Stimulated activated memory B cell treated with anti-CD40 and anti-IgM and Interleukin-4, amounts not matched to agents 10 μg/mL and 1 μg/mL and 100 μg/mL, for 72 hours (primary cell): ENCODE measurements at regions not wholly inside any gene's neighbourhood (a gene's known extent, or its start where the extent isn't known, plus 50 kb on each side); places are given as distances from the start of the nearest gene placed in this dataset.

Experiments
- ATAC-seq: fragments of 150-1000 bp; cut with Tn5 transposase; 2 replicates; pipeline ENCODE4 v1.10.0; 2021
- H3K27ac Mint-ChIP-seq: one replicate; pipeline ENCODE4 v1.8.0; 2022; ENCODE audit warnings: mild to moderate bottlenecking, mixed read lengths
- H3K27me3 Mint-ChIP-seq: one replicate; pipeline ENCODE4 v1.8.0; 2022; ENCODE audit warnings: mixed read lengths
- H3K36me3 Mint-ChIP-seq: one replicate; pipeline ENCODE4 v1.8.0; 2022; ENCODE audit warnings: mixed read lengths
- H3K4me1 Mint-ChIP-seq: one replicate; pipeline ENCODE4 v1.8.0; 2022; ENCODE audit warnings: mixed read lengths
- H3K4me3 Mint-ChIP-seq: one replicate; pipeline ENCODE4 v1.8.0; 2022; ENCODE audit warnings: mild to moderate bottlenecking, moderate library complexity, mixed read lengths
- H3K9me3 Mint-ChIP-seq: one replicate; pipeline ENCODE4 v1.8.0; 2022; ENCODE audit warnings: mixed read lengths

DNA sequence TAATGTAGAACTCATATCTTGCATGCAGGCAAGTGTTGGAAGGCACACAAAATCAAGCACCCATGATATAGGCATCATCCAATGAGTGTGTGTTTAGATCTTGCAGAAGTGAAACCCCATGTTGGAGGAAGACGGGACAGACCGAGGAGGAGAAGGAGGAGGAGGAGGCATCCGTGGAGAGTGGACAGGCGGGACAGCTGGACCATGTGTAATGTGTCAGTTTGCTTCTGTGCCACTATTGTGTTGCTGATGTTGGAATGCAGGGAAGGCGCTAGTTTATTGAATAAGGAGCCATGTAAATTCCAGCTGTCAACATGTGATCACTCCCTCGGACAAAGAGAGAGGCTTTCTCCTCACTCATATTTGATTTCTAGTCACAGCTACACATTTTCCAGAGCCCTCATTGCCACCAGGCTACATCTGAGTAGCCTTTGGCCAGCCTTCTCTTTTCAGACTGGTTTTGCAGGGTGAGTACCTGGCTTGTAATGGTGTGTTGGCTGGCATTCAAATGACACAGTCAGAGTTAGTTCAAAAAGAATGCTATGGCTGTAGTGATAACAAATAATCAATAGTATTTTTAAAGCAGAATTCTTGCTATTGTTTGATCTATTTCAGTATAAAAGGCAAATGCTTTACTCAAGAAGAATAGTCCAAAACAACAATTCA lies 1037.6 kb upstream of the NR2F2 start:
- no peak overlapping the region for H3K27ac Mint-ChIP-seq
- H3K4me1 Mint-ChIP-seq, result no peaks in the 10 kb centered on the region
- ATAC-seq, result no peak

DNA sequence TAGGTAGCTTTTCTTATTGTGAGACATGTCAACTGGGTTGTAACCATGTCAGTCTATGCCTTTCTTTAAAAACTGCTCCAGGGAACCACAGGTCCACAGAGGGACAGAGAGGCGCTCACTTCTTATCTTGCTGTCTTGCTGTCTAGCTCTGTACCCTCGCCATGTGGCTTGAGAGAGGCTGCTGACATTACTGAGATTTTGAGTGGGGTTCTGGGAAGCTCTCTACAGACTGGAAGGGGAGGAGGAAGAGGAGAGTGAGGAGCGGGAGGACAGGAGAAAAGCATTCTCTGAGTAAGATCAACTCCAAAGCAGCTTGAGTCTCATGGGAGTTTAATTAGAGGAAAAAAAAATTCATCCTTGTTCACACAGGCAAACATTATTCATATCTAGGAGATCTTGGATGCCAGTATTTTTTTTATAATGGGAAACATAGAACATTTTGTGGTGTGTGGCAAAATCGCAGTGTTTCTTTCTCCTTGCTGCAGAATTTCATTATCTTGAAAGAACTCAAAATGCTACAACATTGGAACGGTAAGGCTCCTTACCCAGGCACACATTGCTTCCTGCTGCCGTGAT lies 1037.0 kb upstream of the NR2F2 start:
- Mint-ChIP-seq H3K36me3 (no peaks in the 10 kb centered on the region), H3K4me1 (no peaks in the 10 kb centered on the region), H3K9me3 (no peaks in the 10 kb centered on the region), H3K27ac (no peak overlapping the region), H3K4me3 (no peak overlapping the region), H3K27me3 (no peaks in the 10 kb centered on the region)
- no peak for ATAC-seq

More for the DNA sequence above, 1037.6 kb upstream of the NR2F2 start:
- Mint-ChIP-seq H3K27me3 (peaks cover 3% of the 10 kb centered on the region), H3K4me3 (no peak overlapping the region), H3K36me3 (no peaks in the 10 kb centered on the region), H3K9me3 (no peaks in the 10 kb centered on the region)

DNA sequence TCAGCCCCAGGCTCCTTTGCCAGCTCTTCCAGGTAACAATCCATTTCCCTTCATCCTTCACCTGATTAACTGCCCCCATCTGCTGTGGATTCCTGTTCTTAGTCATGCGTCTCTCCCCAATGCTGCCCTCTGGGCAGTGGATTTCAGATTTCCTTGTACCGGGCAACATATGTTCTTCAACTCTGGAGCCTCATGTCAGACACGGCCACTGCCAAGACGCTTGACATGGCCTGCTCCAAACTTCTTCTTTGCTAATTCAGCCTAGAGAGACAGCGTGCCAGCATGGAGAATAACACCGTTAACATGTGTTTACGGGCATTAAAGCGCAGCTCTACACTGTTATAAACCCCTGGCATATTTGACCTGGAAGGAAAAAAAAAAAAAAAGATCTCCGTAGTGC lies 1035.1 kb upstream of the NR2F2 start:
- Mint-ChIP-seq H3K27me3 (no peaks in the 10 kb centered on the region), H3K27ac (no peak overlapping the region), H3K4me1 (no peaks in the 10 kb centered on the region), H3K4me3 (no peak overlapping the region), H3K36me3 (no peaks in the 10 kb centered on the region), H3K9me3 (no peaks in the 10 kb centered on the region)
- no peak for ATAC-seq

DNA sequence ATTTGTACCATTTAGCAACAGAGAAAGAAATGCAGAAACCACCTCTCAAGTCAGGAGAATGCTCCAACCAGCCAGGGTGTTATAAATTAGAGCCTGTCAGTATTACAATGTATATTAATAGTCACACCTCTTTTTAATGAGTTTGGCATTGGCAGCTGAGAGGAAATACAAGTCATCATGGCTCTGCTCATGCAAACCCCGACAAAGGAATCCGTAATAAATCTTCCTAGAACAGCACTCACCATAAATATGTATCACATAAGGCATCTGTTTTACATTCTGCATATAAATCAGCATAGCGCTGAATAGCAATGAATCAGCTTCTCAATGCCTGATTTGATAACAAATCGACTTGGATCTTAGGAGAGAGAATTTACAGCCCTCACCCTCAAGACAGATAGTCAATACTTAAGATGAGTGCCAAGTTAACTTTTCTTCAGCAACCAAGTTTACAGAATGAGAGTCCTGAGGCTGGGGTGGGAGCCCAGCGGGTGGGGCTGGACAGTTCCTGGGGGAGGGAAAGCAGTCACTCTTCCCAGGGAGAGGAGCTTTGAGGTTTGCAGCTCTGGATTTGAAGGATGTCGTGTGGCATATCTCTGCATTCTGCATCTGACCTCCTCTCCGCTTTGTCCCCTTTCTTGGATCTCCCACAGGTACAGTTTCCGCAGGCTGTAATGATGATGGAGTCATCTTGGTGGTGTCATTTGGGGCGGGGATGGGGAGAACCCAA lies 1034.4 kb upstream of the NR2F2 start:
- Mint-ChIP-seq H3K4me3 (no peak overlapping the region), H3K9me3 (no peaks in the 10 kb centered on the region), H3K27me3 (no peaks in the 10 kb centered on the region), H3K27ac (no peak overlapping the region), H3K36me3 (no peaks in the 10 kb centered on the region), H3K4me1 (no peaks in the 10 kb centered on the region)
- no peak for ATAC-seq

DNA sequence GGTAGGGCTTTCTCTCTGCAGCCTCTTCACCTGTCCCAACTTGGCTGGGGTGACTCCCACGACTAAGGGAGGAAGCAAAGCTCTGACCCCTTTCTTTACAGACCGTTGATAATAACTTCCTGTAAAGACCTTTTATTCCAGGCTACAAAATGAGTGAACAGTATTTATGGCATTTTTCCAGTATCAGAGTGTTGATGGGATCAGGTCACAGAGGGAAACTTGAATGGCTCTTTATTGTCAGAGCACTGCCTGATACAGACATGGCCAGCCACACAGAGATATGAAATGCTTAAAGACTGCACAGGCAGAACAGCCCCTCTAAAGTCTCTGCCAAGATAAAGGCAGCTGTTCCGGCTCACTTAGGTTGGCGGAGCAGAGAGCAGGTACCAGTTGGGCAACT lies 1033.9 kb upstream of the NR2F2 start:
- ATAC-seq, result no peak
- H3K27me3 Mint-ChIP-seq, result no peaks in the 10 kb centered on the region
- no peaks in the 10 kb centered on the region for H3K36me3 Mint-ChIP-seq
- no peak overlapping the region for H3K4me3 Mint-ChIP-seq
- no peak overlapping the region for H3K27ac Mint-ChIP-seq
- H3K9me3 Mint-ChIP-seq, result peaks cover 3% of the 10 kb centered on the region
- H3K4me1 Mint-ChIP-seq, result no peaks in the 10 kb centered on the region

DNA sequence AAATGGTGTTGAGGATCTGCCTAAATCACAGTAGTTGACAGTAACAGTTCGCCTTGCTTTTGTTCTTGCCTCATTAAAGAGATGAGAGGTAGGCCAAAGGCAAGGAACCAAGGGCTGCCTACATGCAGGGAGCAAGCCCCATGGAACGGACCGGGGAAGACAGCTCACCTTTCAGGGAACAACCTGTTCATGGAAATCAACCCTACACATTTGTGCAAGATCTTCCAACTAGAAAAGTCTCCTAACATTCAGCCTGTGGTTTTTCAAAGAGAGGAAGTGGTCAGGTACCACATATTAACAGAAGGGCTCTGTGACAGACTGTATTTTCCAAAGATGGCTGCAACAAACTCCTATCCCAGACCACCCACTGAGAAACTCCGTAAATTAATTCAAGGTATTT lies 1031.8 kb upstream of the NR2F2 start:
- ATAC-seq, result no peak

DNA sequence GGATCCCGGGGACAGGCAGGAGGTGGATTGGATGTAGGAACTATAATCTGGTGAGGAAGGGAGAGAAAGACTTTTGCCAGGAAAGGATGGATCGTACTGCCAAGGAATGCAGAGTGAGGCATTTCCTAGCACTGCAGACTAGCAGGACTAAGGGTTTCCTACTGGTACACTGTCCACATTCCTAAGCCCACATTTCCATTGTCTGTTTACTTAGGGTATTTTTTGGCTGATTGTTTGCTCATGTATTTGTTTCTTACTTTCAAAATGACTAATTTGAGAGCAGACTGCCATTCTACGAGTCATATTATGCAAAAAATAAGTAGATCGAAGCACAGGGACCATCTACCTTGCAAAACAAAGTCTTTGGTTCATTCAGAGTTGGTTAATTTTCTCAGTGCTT lies 1029.5 kb upstream of the NR2F2 start:
- no peak for ATAC-seq
- H3K9me3 Mint-ChIP-seq, result peaks cover 3% of the 10 kb centered on the region
- H3K27me3 Mint-ChIP-seq, result no peaks in the 10 kb centered on the region
- H3K4me3 Mint-ChIP-seq, result no peak overlapping the region
- H3K36me3 Mint-ChIP-seq, result no peaks in the 10 kb centered on the region
- H3K4me1 Mint-ChIP-seq, result no peaks in the 10 kb centered on the region
- H3K27ac Mint-ChIP-seq, result no peak overlapping the region

More for the DNA sequence above, 1031.8 kb upstream of the NR2F2 start:
- Mint-ChIP-seq H3K4me1 (no peaks in the 10 kb centered on the region), H3K36me3 (no peaks in the 10 kb centered on the region), H3K9me3 (peaks cover 3% of the 10 kb centered on the region), H3K4me3 (no peak overlapping the region), H3K27ac (no peak overlapping the region), H3K27me3 (no peaks in the 10 kb centered on the region)

DNA sequence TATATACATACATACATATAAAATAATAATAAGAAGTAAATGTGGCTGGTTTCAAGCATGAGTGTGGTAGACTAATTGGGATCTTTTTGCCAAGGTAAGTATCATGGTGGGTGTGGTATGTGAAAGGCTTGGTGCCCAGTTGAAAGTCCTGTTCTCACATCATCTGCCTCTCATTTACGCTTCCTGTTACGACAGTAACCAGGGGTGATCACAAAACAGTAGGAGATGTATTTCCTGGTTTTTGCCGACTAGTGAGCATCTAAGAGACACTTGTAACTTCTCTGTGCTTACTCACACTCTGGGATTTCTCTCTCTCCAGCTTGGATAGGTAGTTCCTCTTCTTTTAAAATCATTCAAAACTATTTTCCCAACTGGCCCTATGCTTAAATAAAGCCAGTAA lies 1028.3 kb upstream of the NR2F2 start:
- Mint-ChIP-seq H3K4me3 (no peak overlapping the region), H3K9me3 (peaks cover 3% of the 10 kb centered on the region), H3K4me1 (no peaks in the 10 kb centered on the region), H3K27me3 (no peaks in the 10 kb centered on the region), H3K36me3 (no peaks in the 10 kb centered on the region), H3K27ac (no peak overlapping the region)
- ATAC-seq, result no peak

DNA sequence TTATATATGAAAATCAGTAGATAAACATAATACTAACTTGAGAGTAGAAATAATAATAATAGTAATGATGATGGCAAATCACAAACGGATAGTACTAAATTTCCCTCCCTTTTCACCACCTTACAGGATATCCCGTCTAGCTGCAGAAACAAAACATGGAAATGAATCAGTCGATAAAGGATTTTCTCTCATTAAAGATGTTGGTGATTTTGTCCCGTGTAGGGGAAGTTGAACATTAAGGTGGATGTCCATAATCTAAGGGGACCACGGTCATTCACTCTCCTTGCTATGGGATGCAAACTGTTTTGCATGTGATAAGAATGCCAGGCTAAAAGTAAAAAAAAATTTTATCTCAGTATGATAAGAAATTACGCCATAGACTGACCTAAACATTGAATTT lies 1027.7 kb upstream of the NR2F2 start:
- Mint-ChIP-seq H3K36me3 (no peaks in the 10 kb centered on the region), H3K27ac (no peak overlapping the region), H3K4me3 (no peak overlapping the region), H3K4me1 (no peaks in the 10 kb centered on the region), H3K27me3 (no peaks in the 10 kb centered on the region), H3K9me3 (peaks cover 3% of the 10 kb centered on the region)
- ATAC-seq, result no peak

DNA sequence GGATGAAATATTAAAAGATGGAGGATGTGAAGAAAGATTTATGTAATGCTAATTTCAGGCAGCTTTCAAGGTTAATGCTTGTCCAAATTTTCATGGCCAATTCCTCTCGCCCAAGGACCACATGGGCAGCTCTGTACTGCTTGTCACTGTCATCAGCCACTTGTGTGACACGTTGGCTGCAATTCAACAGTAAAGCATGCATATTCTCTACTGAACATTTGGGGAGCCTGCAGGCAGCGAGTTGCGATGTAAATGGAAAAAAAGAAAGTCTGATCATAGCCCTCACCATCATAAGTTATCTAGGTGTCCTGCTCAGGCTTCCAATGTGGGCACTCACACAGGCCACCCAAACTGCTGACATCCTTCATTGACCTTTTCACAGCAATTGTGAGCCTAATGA lies 1026.8 kb upstream of the NR2F2 start:
- H3K27me3 Mint-ChIP-seq, result no peaks in the 10 kb centered on the region
- H3K4me3 Mint-ChIP-seq, result no peak overlapping the region

DNA sequence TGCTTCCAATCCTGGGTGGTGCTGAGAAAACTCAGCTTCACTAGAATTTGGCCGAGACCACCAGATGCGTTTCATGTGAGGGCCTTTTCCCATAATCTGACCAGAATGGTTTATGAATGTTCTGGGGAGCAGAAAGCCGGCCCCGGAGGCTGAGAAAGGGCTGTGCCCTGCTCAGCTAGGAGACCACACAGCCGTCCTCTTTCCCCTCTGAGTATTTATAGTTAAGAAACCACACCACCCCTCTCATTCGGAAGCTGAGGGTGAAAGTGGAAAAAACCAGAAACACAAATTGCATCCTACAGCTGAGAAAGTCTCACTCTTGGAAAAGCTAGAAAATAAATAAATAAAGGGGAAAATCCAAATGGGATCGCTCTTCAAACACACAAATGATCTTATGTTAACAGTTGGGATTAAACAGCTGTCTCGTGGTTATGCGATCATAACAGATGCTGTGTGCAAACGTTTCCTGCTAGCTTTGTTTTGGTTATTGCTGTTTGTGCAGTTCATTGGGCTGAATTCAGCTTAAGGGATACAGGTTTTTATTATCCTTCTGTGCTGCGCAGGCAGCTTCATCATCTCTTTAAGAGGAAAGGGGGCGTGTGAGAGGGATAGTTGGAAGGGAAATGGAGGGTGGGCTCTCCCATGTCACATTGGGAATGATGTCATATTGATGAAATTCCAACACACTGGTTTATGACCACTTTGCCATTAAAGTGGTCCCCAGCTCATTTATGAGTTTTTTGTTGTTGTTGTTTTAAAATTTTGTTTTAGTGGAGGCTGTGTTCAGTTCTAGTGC lies 1026.2 kb upstream of the NR2F2 start:
- H3K27me3 Mint-ChIP-seq, result no peaks in the 10 kb centered on the region
- no peak overlapping the region for H3K4me3 Mint-ChIP-seq
- no peak for ATAC-seq

More for the DNA sequence above, 1026.8 kb upstream of the NR2F2 start:
- Mint-ChIP-seq H3K4me1 (no peaks in the 10 kb centered on the region), H3K27ac (no peak overlapping the region), H3K9me3 (peaks cover 3% of the 10 kb centered on the region), H3K36me3 (no peaks in the 10 kb centered on the region)
- ATAC-seq, result no peak

DNA sequence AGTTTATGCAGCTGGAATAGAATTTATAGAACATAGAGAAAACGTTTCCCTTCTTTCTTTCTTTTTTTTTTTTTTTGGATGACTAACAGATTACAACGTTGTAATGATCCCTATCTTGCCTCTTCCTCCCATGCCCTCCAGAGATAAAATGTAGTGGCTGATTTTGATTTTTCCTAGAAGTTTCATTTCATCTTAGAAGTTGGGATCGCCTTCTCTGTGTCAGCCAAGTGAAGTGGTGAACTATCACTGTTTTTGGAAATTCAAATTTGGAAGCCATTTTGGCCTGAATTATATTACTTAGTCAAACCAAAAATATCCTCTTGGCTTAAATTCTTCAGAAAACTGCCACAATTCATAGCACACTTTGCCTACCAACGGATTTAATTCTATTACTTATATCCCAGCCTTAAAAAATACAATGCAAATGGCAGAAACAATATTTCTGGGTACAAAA lies 1025.5 kb upstream of the NR2F2 start:
- H3K36me3 Mint-ChIP-seq, result no peaks in the 10 kb centered on the region
- H3K9me3 Mint-ChIP-seq, result peaks cover 3% of the 10 kb centered on the region
- H3K27ac Mint-ChIP-seq, result no peak overlapping the region
- no peaks in the 10 kb centered on the region for H3K27me3 Mint-ChIP-seq
- no peak overlapping the region for H3K4me3 Mint-ChIP-seq
- H3K4me1 Mint-ChIP-seq, result no peaks in the 10 kb centered on the region
- ATAC-seq, result no peak

More for the DNA sequence above, 1026.2 kb upstream of the NR2F2 start:
- Mint-ChIP-seq H3K36me3 (no peaks in the 10 kb centered on the region), H3K27ac (no peak overlapping the region), H3K4me1 (no peaks in the 10 kb centered on the region), H3K9me3 (peaks cover 3% of the 10 kb centered on the region)

DNA sequence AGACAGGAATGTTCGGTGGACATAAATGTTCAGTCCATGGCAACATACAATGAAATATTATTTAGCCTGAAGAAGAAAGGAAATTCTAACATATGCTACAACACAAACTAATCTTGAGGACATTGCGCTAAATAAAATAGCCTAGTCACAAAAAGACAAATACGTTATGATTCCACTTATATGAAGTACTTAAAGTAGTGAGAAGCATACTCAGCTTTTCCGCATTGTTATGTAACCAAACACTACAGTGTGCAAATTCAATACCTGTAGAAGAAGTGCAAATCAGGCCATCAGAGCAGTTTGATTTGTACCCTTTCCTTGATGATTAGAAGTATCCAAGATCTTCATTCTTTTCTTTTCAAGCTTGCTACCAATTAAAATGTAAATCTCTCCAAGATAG lies 1023.4 kb upstream of the NR2F2 start:
- no peak for ATAC-seq
- Mint-ChIP-seq H3K9me3 (no peaks in the 10 kb centered on the region), H3K4me1 (no peaks in the 10 kb centered on the region), H3K36me3 (no peaks in the 10 kb centered on the region), H3K27ac (no peak overlapping the region), H3K27me3 (no peaks in the 10 kb centered on the region), H3K4me3 (no peak overlapping the region)

DNA sequence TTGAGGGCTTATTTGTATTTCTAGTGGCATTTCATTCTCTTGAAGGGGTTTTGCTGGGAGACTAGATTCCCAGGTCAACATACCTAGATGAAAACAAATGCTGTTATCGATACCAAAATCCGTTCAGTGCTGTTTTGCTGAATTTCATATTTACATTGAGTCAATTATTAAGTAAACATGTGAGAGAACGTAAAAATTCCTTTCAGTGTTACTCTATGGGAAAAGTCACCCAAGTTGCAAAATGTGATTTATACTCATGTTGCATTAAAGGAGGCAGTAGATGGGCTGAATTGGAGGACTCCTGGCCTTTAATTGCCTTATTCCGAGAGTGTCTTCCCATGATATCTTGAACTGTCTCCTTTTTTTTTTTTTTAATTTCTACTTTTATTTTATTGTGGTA lies 1011.3 kb upstream of the NR2F2 start:
- Mint-ChIP-seq H3K27me3 (no peaks in the 10 kb centered on the region), H3K27ac (no peak overlapping the region)
- no peak for ATAC-seq

DNA sequence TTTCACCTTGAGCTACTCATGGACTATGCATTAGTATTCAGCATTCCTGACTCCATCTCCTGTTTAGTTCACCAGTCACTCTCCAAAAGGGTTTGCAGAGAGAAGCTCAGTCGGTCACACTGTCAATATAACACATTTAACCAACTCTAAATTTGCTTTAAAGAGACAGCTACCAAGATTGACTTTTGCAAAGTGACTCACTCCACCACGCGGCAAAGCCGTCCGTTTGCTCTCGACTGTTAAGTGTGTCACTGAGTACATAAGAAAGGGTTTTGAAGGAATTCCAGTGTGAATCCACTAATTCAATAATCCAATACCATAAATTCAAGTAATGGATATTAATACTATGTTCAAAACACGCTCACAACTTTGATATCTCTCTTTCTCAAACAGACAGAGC lies 1006.7 kb upstream of the NR2F2 start:
- no peak for ATAC-seq
- H3K4me3 Mint-ChIP-seq, result no peak overlapping the region
- H3K36me3 Mint-ChIP-seq, result no peaks in the 10 kb centered on the region
- H3K27ac Mint-ChIP-seq, result no peak overlapping the region
- peaks cover 4% of the 10 kb centered on the region for H3K9me3 Mint-ChIP-seq
- H3K4me1 Mint-ChIP-seq, result no peaks in the 10 kb centered on the region
- H3K27me3 Mint-ChIP-seq, result no peaks in the 10 kb centered on the region

More for the DNA sequence above, 1011.3 kb upstream of the NR2F2 start:
- H3K36me3 Mint-ChIP-seq, result no peaks in the 10 kb centered on the region
- H3K4me1 Mint-ChIP-seq, result no peaks in the 10 kb centered on the region
- H3K9me3 Mint-ChIP-seq, result peaks cover 10% of the 10 kb centered on the region
- no peak overlapping the region for H3K4me3 Mint-ChIP-seq
